NOMO-1 treated with dmso at 0.1 percent for 144 hours (cell line): ENCODE measurements at regions not wholly inside any gene's neighbourhood (a gene's known extent, or its start where the extent isn't known, plus 50 kb on each side); places are given as distances from the start of the nearest gene placed in this dataset.
A peak's percentile ranks its signal among the peaks of the same experiment; 100 is the strongest.
"Not testable (repeated sequence)": the region's sequence is repeated elsewhere in the genome, so short reads cannot be mapped to it uniquely, and the experiment has no call there.

ENCODE experiments used
- DNase-seq: peaks from one replicate; lab custom pipeline; 2025; ENCODE audit not compliant: unreplicated experiment; lab: John Stamatoyannopoulos, UW

DNA sequence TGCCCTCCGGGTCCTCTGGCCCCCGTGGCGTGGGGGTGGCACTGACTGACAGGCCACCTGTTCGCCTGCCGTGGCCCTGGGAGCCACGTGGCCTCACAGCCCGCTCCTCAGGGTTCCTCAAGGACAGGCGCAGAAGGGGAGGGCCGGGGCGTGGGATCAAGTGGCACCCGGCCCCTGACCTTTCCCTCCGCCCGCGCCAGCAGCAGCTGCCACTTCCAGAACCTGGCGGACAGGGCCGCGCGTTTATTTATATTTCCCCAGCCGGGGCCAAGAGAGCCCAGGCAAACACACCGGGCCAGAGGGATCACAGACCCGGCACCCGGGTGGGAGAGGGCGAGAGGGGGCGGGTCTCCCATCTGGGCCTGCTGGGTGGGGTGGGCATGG, 92.6 kb downstream of the RFLNA start:
- no peak for DNase-seq

DNA sequence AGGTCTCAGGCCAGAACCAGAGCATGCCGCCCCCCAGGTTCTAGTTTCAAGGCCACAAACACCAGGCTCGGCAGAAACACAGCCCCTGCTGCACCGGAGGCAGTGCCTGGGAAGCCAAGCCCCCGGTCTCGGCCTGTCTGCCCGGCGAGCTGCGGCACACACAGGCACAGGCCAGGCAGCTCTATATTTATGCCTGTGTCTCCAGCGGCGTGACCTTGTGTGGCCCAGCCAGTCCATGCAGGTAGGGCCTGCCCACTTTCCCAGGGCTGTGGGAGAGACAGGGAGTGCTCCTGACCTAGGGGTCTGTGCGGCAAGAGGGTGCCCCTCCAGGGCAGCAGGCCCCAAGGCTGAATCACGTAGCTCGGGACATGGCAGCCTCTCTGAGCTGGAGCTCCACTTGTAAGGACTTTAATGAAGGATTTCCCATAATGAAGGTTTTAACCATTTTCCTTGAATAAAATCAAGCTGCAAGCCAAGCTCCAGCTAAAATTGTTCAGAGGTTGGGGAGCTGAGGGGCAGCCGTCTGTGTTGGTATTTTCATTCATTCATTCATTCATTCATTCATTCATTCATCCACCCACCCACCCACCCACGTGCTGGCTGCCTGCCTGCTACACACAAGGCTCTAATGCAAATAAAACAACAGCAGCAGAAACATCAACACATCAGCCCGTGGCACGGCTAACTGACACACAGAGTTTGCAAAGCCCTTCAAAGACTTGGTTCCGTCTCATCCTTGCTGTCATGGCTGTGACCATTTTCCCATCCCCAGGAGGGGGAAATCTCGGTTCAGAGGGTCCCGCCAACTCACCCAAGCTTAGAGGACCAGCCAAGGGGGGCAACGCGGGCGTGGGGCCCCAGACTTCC, 92.0 kb downstream of the RFLNA start:
- no peak for DNase-seq

DNA sequence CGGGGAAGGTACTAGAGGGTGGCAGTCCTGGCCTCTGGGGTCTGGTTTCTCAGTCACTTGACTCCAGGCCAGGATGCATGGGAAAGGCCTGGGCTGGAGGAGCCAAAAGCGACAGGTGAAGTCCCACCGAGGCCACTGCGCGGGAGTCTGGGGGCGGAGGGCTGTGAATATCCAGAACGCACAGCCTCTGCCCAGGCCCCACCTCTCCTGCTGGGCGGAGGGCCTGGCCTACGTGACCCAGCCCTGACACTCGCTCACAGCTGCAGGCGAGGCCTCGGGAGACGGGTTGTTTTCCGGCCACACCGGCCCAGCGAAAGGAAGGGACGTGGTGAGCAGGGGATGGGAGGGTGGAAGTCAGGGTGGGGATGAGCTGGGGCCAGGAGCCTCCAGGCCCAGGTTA, 91.2 kb downstream of the RFLNA start:
- no peak for DNase-seq

- DNase-seq = no peak
Measured at GRCh38 chr12:124385219-124385969, 90.5 kb downstream of the RFLNA start.

GRCh38 chr12:124384299-124384894, 89.5 kb downstream of the RFLNA start:
- no peak for DNase-seq

DNA sequence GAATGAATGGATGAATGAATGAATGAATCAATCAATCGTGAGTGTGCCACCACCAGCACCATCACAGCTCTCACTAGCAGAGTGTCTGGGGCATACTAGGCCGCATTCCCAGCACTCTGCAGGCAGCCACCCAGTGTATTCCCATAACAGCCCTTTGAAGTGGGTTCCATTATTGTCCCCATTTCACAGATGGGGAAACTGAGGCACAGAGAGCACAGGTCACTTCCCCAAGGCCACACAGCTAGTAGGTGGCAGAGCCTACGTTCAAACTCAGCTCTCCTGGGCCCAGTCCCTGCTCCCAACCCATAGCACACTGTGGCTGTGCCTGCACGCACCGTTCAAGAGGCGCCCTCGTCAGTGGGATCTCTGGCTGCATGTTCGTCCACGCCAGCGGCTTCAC, 88.1 kb downstream of the RFLNA start:
- DNase-seq = no peak

DNA sequence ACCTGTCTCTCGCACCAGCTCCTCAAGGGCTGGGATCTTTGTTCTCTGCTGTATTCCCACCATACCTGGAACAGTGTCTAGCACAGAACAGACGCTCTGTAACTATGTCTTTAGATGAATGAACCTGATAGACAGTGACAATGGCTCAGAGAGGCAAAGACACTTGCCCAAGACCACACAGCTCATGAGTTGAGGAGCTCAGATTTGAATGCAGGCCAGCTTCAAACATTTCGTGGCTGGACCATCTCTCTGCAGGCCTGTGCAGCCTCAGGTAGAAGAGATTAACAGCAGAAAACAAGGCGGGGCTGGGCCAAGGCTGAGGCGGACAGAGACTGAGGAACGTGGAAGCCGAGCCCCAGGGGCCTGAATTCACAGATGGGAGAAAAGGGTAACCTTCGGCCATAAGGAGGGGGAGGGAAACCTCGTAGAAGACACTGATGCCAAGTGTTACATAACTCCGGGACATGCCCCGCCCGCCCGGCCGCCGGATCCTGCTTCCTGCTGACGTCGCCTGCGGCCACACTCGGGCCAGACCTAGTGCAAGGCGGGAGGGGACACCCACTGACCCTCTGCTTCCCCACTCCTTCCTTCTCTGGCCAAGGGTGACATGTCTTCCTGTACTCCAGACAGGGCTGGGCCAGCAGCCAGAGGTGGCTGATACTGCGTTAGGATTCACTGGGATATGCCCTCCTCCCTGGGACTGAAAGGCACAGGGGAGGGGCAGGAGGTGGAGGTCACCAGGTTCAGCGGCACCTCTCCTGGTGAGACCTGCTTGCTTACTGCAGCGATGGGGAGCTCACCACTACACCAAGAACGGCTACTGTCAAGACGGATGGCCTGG, 86.8 kb downstream of the RFLNA start:
- DNase-seq = peak; percentile 36

DNA sequence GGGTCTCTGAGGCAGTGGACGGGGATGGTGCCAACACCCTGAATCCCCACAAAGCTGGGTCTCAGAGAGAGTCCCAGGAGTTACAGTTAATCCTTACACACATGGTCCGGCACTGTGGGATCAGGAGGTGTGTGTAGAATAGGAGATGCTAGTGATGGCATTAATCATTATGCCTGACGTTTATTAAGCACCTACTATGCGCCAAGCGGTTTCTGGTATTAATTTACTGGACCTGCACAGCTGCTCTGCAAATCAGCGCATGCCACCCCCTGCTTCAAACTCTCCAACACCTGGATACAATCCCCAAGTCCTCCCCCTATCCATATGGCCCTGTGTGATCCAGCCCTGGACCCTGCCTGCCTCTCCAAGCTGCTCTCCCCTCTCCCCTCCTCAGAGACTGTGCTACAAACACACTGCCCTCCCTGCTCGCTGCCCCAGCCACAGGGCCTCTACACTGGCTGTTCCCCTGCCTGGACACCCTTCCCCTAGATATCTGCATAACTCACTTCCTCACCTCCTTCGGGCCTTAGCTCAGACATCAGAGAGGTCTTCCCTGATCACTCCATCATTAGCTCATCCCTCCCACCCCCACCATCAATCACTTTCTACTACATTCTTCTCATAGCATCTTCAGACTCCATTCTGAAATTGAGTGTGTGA, 86.0 kb downstream of the RFLNA start:
- peak; percentile 7 for DNase-seq

DNA sequence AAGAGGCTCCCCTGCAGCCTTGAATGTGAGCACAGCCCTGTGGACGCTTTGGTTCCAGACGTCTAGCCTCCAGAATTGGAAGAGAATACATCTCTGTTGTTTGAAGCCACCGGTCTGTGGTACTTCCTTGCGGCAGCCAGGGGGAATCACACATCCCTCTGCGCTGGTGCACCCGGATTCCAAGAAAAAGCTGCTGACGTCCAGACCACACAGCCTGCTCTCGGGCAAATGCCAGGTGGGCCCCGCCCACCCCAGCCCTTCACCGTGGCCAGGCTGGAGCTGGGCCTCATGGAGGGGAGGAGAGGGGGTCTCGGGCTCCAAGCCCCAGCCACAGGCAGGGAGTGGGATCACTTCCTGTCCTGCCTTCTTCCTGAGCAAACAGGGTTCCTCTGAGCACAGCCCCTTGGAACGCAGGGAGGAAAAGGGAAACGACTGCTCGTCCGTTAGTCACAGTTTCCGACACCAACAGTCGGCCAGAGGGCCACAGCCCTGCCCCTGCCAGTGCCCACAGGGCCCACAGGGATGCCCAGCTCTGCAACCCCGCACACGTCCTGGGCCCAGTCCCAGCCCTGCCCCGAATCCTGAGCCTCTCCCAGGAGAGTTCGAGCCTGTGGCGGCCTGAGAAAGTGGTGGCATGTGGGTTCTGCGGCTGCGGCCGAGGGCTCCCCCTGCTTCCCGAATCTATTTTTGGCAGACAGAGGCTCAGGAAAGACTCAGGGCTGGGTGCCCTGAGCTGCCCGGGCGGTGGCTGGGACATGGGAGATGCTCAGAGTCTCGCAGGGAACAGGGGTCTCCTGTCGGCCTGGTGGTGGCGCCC, 85.3 kb downstream of the RFLNA start:
- peak; percentile 15 for DNase-seq

GRCh38 chr12:124379379-124379937, 84.6 kb downstream of the RFLNA start:
- no peak for DNase-seq

- DNase-seq = no peak
Measured at GRCh38 chr12:124378926-124379325, 84.0 kb downstream of the RFLNA start.

DNA sequence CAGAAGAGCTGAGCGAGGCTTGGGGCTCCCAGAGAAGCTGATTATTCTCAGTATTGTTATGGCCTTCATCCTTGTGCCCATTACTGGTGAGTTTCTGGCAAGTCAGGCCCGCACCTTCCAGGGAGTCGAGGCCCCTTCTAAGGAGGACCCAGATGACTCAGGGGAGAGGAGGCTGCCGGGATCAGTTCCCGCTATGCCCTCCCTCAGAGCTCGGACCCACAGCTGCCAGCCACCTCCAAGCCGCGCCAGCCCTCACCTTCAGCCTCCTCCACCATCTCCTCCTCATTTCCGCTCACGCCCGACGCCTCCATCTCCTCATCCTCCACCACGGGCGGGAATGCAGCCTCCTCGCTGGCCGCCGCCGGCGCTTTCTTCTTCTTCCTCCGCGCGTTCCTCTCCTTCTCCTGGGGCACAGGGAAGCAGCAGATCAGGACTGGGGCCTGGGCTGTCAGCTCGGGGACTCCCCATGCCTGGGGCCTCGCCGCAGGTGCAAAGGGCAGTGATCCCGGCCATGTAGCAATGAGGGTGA, 83.2 kb downstream of the RFLNA start:
- DNase-seq = no peak

GRCh38 chr12:124376435-124376834, 81.5 kb downstream of the RFLNA start:
- no peak for DNase-seq

GRCh38 chr12:124375789-124376175, 80.9 kb downstream of the RFLNA start:
- no peak for DNase-seq

GRCh38 chr12:124375141-124375788, 80.4 kb downstream of the RFLNA start:
- no peak for DNase-seq

DNA sequence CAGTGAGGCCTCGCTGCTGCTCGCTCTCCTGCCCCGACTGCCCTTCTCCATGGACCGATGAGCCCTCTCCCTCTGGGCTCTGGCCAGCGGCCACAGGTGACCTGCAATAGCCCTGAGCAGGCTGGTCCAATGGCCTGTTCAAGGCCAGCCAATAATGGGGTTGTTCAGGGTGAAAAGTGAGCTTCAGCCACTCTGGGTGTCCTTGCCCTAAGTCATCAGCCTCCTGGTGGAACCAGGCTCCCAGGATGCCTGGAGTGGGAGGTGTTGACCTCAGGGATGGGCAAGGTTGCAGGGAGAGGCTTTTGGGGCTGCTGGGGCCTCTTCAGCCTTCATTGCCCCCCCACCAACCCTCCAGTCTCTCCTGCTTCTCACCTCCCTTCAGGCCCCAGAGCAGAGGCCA, 79.7 kb downstream of the RFLNA start:
- DNase-seq = no peak

DNA sequence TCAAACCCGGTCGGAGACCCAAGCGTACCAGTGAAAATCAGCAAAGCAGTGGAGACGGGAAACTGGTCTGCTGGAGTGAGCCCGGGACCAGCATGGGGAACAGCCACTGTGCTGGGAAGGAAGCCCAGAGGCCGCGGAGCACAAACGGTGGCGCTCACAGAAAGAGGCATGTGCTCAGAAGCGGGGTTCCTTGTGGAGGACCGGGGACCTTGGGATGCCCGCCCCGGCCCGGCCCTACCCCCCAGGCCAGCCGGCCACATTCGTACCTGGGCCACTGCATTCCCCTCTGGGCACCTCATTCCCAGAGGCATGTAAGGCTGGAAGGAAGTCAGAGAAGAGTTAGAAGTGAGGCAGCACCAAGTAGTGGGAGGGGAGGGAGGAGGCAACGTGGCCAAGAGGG, 79.3 kb downstream of the RFLNA start:
- no peak for DNase-seq

GRCh38 chr12:124373701-124374100, 78.8 kb downstream of the RFLNA start:
- not testable (repeated sequence) for DNase-seq

- no peak for DNase-seq
Measured at GRCh38 chr12:124372831-124373230, 77.9 kb downstream of the RFLNA start.
